GM21619 (cell line): ENCODE measurements at regions not wholly inside any gene's neighbourhood (a gene's known extent, or its start where the extent isn't known, plus 50 kb on each side); places are given as distances from the start of the nearest gene placed in this dataset.
"Not testable (repeated sequence)": the region's sequence is repeated elsewhere in the genome, so short reads cannot be mapped to it uniquely, and the experiment has no call there.

ENCODE experiments used
- ATAC-seq: cut with Tn5 transposase; IDR thresholded peaks from one replicate; pipeline ENCODE4 v1.9.1; 2021; ENCODE audit not compliant: unreplicated experiment

DNA sequence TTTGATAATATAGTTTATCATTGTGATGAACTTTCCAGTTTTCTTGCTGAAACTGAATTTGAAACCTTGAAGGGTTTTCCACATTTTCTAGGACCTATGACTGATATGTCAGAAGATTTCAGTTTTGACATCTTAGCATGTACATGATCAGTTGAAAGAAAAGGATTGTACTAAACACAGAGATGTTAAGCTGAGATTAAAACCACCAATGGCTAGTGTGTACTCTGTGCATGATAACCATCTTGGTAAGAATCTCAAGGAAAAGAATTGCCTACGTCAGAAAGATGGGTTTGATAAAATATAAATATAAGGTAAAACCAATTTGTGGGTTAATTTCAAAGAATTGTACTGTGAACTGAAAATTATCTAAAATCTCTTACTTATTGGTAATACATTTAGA, 776.4 kb downstream of the GATA3 start:
- ATAC-seq, result no peak

DNA sequence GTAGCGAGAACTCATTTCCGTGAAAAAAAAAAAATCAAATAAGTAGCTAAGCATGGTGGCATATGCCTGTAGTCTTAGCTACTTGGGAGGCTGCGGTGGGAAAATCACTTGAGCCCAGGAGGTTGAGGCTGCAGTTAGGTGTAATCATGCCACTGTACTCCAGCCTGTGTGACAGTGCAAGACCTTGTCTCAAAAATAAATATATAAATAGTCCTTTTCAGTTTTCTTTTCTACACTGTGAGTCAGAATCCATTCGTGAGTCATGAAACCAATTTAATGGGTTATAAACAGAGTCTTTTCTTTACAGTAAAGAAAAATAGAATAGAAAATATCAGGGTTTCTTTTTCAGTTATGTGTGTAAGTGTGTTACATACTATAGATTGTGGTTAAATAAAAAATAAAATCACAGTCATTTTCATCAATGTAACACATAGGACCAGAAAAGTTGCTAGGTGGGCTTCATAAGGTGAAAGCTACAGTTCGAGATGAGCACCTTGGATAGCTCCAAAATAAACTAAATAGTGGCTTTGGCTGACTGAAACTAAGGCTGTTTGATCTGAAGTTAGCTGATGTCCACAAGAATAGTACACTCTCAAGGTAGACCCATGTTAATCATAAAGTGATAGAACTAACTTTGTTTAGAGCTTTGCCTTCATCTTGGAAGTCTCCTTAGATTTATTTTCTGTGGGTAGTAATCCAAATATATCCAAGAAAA, 781.1 kb downstream of the GATA3 start:
- no peak for ATAC-seq

DNA sequence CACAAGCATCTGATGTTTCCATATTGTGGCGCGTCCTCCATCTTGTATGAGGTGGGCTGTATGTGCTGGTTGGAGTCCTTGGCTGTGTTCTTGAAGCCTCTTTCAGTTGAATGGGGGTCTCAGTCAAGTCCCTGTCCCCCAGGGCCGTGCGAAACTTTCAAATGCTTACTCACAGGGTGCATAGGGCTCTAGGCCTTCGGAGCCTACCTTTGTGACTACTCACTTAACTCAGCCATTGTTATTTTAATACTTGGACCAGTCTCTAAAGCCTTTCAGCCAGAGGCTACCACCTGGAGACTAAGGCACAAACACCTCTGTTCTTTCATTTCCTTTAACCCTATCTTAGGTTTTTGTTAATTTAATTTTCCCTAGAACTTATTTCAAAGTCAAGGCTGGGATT, 785.9 kb downstream of the GATA3 start:
- no peak for ATAC-seq

DNA sequence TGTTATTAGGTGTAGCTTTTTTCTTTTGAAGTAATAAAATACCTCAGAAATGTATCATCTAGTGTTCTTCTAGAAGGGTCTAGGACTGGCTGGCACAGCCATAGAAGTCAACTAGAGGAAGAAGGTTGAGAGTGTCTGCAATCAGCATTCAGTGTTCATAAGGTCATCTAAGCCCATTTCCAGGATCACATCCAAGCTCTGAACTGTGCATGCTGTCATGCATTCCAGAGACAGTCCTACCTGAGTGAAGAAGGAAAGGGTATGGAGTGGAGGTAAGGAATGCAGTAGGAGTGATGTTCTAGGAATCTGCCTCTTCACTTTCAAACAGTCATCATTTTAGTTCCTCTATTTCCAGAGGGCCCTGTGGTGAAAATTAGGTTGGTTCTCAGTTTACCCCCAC, 789.7 kb downstream of the GATA3 start:
- ATAC-seq, result no peak

DNA sequence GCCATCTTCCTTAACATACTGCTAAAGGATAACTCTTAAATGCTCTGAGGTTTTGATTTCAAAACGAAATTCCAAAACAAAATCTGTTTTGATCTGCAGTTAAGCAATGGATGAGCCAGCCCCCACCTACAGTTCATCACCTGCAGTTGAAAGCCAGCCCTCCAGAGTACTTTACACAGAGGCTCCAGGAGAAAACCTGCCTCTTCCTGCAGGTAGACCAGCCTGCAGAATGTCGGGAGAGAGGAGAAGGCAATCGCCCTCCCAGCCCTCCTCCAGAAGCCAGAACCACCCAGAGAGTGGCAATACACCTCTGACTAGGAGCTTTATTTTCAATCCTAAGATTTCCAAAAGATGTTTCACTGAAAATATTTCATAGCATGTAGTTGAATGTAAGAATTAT, 798.1 kb downstream of the GATA3 start:
- no peak for ATAC-seq

DNA sequence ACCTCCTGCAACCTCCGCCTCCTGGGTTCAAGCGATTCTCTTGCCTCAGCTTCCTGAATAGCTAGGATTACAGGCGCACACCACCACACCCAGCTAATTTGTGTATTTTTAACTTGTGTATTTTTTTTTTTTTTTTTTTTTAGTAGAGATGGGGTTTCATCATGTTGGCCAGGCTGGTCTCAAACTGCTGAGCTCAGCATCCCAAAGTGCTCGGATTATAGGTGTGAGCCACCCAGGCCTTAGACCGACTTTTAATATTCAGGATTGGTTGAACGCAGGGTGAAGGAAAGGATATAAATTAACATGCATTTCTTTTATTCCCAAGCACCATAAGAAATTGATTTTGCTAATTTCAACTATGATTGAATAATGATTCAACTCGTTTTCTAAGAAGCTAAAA, 798.6 kb downstream of the GATA3 start:
- ATAC-seq, result no peak

DNA sequence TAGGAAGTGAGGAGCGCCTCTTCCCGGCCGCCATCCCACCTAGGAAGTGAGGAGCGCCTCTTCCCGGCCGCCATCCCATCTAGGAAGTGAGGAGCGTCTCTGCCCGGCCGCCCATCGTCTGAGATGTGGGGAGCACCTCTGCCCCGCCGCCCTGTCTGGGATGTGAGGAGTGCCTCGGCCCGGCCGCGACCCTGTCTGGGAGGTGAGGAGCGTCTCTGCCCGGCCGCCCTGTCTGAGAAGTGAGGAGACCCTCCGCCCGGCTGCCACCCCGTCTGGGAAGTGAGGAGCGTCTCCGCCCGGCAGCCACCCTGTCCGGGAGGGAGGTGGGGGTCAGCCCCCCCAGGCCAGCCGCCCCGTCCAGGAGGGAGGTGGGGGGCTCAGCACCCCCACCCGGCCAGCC, 814.4 kb downstream of the GATA3 start:
- not testable (repeated sequence) for ATAC-seq

DNA sequence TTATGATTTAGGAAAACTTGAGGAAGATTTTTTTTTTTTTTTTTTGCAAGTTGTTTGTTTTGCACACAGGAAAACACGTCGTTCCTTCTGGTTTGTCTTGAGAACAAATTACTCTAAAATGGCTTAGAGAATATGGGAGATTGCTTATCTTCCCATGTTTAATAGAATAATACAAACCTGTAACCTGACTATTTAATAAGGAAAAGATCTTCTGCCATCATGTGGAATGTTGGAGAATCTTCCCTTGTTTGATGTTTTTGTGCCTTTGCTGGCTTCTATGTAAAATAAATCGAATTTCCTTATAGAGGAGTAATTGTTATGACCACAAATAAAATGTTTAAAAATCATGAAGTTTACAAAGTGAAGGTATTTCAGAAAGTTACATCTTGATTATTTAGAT, 818.8 kb downstream of the GATA3 start:
- no peak for ATAC-seq

DNA sequence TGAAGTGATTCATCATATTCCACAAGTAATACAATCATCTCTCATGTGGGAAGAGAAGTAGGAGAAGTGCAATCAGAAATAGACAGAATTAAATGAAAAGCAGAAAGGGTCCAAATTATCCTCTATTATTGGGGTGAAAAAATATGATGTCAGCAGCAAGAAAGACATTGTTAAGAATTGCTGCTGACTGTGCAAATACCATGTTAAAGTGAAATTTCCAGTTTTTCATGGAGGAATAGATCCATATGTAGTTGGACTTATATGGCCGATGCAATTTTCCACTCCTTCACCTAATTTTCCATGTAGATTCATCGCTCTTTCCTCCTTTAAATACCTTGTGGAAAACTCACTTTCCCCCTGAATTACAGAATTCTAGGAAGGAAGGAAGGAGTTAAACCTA, 819.8 kb downstream of the GATA3 start:
- ATAC-seq, result no peak

DNA sequence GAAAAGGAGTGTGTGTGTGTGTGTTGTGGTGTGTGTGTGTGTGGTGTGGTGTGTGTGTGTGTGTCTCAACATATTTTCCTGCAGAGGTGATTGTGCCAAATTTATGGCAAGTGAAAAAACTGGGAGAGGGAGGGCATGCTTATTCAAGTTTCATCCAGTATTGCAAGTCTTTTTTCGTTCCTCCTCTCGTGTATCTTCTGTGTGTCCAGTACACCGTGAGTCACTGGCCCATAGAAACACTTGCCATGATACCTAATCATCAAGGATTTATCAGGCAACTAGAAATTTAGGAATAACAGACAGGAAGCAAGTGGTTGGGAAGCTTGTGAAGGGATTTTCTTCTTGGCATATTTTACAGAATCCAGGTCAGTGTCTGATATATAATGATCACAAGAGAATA, 820.5 kb downstream of the GATA3 start:
- no peak for ATAC-seq

DNA sequence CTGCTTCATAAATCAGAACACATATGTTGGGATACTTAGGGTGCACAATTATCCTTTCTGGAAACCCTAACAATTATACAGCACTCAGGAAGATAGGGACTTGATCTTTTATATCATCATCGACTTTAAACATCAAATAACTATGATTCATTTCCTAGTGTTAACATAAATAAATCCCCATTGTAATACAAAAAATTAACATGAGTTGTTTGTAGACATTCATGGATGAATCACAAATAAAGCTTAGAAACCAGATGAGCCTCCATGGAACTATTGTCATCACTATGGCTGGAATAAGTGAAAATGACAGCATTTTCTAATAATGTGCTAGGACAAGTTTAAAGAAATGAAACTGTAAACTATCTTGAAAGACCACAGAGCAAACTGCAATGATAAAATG, 821.7 kb downstream of the GATA3 start:
- no peak for ATAC-seq

DNA sequence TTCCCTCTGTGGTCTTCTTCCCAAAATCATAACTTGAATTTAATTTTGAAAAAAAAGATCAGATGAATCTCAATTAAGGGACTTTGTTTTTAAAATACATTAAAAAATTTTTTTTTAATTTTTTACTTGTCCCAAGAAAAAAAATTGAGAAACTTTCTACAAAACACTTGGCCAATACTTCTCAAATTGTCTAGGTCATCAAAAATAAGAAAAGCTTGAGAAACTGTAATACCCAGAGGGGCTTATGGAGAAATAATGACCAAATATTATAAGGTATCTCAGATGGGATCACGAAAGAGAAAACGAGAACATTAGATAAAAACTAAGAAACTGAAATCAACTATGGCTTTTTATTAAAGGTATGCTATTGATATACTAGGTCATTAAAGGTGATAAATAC, 835.0 kb downstream of the GATA3 start:
- ATAC-seq, result no peak

DNA sequence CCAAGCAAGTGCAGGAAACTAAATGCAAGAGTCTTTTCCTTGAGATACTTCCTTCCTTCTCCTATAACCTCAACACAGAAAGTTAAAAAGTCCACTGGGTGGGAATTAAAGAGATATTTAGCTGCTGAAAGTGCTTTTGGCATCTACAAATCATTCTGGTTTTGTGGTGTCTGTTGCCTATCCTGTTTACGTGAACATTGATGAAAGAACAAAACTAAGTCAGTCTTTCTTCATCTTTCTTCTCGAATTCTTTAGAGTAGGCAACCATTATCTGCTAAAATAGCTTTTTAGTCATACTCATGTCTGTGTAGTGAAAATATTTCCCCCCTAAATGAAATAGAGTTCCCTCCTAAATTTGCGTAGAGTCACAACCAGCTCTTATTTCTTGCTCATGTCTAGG, 838.6 kb downstream of the GATA3 start:
- ATAC-seq, result no peak

DNA sequence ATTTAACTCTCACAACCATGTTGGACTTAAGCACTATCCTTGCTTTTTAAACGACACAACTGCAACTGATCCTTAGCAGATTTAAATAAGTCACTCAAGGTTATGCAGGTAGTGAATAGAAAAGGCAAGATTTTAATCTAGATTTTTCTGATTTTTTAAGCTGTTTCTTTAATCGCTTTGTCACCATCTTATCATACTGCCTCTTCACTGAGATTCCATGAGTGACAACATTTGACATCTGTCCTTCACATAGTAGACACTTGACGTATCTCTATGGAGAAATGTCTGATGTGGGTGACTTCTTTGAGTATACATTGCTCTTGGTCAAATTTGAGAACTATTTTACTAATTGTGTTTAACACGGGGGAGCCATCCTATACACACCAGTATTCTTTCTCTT, 839.7 kb downstream of the GATA3 start:
- ATAC-seq, result no peak

DNA sequence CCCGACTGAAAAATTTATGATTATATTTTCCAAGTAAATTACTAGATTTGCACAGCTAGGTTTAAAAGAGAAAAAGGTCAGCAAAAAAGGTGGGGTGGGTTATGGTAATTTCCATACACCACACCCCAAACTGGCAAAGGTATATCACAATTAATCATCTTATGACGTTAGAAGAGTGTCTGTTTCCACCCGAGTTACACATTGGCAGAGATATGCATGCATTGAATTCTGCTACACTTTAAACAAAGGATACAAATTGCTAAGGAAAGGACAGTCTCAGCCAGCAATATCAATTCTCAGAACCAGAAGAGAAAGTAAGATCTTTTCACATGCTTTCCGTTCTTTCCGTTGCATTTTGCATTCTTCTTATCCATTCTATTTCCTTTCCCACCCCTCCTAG, 843.3 kb downstream of the GATA3 start:
- ATAC-seq, result no peak

DNA sequence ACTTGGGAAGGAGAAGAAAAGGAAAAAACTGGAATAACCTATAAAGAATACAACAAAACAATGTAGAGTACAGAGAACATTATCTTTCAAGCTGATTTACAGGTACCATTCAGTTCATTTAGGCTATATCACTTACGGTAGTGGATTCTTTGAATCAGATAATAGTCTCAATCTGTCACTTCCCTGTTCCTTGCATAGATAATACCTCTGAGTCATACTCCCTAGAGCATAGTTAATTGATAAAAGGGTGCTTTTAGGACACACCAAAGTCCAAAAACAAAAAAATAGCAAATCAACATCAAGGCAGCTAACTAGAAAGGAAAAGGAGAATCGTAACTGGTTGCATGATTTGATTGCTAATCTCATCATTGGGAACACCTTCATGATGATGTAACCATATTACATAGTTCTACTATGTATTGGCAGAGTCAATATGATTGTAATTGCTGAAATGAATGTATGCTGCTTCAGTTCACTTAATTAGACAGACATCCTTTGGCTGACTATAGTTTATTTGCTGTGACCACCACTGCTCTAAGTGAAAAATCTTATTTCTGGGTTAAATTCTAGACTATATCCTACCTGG, 844.4 kb downstream of the GATA3 start:
- no peak for ATAC-seq

DNA sequence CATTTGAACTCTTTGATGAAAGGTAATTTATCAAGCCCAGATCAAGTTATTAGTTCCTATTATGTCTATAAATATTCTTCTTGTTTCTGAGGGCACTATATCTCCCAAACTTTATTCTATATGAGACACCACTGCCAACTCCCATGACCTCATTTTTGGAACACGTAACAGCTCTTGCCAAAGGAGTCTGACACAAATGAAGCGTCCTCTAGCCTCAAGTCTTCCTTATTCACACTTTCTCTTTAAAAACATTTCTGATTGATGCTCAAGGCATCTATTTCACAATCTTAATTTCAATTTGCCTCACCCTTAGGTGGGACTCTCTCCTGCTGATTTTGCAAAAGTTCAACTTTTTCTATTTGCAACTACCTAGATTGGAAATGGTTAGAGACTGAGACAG, 848.4 kb downstream of the GATA3 start:
- ATAC-seq, result no peak

DNA sequence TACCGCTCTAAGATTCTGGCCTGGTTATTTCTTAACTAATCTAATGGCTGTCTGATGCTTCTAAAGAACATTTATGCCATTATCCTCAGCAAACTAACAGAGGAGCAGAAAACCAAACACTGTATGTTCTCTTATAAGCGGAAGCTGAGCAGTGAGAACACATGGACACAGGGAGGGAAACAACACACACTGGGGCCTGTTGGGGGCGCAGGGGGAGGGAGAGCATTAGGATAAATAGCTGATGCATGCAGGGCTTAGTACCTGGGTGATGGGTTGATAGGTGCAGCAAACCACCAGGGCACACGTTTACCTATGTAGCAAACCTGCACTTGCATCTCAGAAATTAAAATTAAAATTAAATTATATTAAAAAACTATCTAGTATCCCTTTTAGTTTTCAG, 853.5 kb downstream of the GATA3 start:
- ATAC-seq, result no peak

DNA sequence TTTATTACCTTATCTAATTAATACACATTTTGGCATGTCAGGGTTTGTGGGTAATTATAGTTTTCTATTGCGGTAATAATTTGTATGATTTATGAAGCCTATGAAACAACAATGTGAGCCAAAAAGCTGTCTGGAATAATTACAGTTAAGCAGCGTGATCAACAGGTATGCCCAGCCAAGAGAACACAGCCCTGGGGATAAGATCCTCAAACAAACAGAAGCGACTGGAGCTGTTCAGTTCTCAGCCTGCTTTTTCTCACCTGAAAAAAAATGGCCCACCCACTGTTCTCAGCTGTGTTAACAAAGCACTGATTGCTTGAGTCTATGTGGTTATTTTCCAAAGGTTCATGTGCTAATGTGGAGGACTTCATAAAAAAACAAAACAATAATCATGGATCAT, 855.8 kb downstream of the GATA3 start:
- ATAC-seq, result no peak

DNA sequence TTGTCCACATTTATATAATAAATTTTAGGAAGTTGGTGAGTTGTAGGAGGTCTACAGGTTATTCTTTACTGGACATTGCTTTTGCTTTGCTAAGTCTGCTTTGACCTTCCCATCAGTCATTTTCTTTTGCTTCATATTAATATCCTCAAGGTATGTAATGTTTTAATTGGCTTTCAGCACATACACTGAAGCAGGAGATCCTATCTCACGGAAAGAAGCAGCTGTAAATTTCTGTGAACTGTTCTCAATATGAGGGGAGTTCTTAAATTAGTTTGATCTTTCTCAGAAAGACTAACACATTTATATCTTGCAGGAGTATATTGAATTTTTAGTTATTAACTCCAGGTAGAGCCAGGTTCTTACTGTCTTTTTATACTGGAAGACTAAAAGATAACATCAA, 856.5 kb downstream of the GATA3 start:
- ATAC-seq, result no peak

DNA sequence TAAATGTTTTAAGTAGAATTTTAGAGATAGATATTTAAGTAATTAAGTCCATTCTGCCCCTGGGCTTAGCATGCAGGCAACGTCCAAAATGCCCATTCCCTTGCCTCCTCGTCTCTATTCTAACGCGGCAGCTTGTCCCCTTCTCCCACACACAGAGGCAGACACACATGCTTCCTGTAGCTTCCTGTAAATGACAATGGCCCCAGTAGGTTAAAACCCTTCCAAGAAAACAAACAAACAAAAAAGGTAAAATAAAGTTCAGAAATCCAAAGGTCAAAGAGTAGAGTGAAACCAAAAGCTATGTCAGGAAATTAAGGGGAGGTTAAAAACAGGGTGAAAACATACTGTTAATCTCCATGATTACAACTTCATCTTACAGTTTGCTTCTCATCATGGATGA, 857.6 kb downstream of the GATA3 start:
- no peak for ATAC-seq

DNA sequence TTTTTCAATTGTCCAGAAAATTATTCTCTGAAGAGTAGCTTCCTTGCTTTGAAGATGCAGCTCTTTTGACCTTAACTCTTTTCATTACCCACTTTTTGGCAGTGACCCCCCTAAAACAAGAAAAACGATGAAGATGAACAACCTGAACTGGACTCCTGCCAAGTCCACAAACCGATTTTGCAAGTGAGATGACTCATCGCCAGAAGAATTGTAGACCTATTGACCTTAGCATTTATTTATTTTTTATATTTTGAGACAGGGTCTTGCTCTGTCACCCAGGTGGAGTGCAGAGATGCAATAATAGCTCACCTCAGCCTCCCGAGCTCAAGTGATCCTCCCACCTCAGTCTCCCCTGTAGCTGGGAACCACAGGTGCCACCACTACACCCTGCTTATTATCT, 859.2 kb downstream of the GATA3 start:
- ATAC-seq, result no peak

DNA sequence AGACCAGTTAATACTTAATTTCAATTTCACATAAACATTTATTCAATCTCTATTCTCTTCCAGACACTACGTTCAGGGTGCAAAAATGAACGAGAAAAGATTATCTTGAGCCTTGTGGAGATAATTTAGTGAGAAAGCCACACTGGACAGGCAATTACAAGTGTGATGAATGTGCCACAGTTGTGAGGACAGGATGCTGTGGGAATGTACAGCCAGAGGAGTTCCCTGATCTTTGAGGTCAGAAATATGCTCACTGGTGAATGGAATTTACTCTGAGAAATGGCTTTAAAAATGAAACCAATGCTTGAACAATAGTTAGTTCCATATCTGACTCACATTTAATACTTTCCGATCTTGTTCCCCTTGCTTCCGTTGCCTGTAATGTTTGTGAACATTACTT, 864.8 kb downstream of the GATA3 start:
- ATAC-seq, result no peak
